Spleen (tissue), 7 donors: ENCODE measurements at regions not wholly inside any gene's neighbourhood (a gene's known extent, or its start where the extent isn't known, plus 50 kb on each side); places are given as distances from the start of the nearest gene placed in this dataset.

Experiments used
- CTCF ChIP-seq, 11 experiments: fragments of 200-600 bp in 7 of 11; fragments of 450-650 bp in 4 of 11; sonication (generic) in 4 of 11; IDR thresholded peaks in 8 of 11; conservative IDR thresholded peaks in 3 of 11; 1 replicate in 7 of 11; 2 replicates in 4 of 11; pipeline versions ENCODE4 v1.4.0 to v1.8.0; 2016 to 2021; ENCODE audit warnings: antibody characterized with exemption in 11 of 11, inconsistent platforms in 4 of 11, mild to moderate bottlenecking in 1 of 11
- POLR2A ChIP-seq, 3 donors: fragments of 450-650 bp; IDR thresholded peaks; one replicate each; pipeline ENCODE4 v1.5.1; 2017; ENCODE audit warnings: antibody characterized with exemption in 3 of 3, mild to moderate bottlenecking in 1 of 3
- POLR2AphosphoS5 ChIP-seq, 3 donors: sonication (generic); formaldehyde crosslinking; IDR thresholded peaks; one replicate each; pipeline ENCODE4 v1.5.1; 2017; ENCODE audit warnings: antibody characterized with exemption in 3 of 3
- donor health status: DM: no; HTN: no; CAD: no; lungs with moderate emphysema.
- donor health status: DM: no; HTN: no; CAD: no.
- donor health status: DM: no; HTN: no; CAD: no.

DNA sequence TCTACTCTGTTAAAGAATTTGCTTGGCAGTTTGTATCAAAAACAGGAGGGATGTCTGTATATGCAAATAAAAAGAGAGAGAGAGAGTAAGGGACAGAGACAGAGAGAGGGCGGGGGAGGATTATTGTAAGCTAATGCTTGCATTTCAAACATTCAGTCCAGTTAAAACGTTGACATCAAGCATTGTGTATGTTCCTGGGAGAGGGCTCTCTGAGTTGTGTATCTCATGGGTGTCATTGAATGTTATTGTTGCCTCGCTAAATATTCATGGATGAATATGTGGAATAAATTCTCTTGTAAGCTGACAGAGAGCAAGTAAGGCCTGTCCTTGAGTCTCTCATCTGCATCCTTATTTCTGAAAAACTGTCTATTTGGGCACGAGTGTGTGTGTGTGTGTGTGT is 78.8 kb upstream of the VRK1 start:
- no peak for TF ChIP-seq CTCF (IDR thresholded peaks at IDR 0.05 in 8 of 11, conservative IDR thresholded peaks at IDR 0.05 in 3 of 11)
- TF ChIP-seq POLR2A (IDR thresholded peaks at IDR 0.05) = no peak
- no peak for TF ChIP-seq POLR2AphosphoS5 (IDR thresholded peaks at IDR 0.05)
